NCI-H2227 treated with DMSO at 0.1 percent for 48 hours (cell line): ENCODE measurements at regions not wholly inside any gene's neighbourhood (a gene's known extent, or its start where the extent isn't known, plus 50 kb on each side); places are given as distances from the start of the nearest gene placed in this dataset.
"Not testable (repeated sequence)": the region's sequence is repeated elsewhere in the genome, so short reads cannot be mapped to it uniquely, and the experiment has no call there.

ENCODE experiments used
- DNase-seq: peaks from one replicate; lab custom pipeline; 2025; lab: John Stamatoyannopoulos, UW

GRCh38 chr16:17555176-17555575, 84.4 kb upstream of the XYLT1 start:
- no peak for DNase-seq

- no peak for DNase-seq
Measured at GRCh38 chr16:17552351-17552750, 81.6 kb upstream of the XYLT1 start.

- DNase-seq: not testable (repeated sequence)
Measured at GRCh38 chr16:17551682-17552081, 80.9 kb upstream of the XYLT1 start.

- DNase-seq: no peak
Measured at GRCh38 chr16:17548825-17549224, 78.1 kb upstream of the XYLT1 start.

GRCh38 chr16:17544785-17545184, 74.0 kb upstream of the XYLT1 start:
- DNase-seq: no peak

GRCh38 chr16:17544304-17544703, 73.5 kb upstream of the XYLT1 start:
- DNase-seq: no peak

- DNase-seq: no peak
Measured at GRCh38 chr16:17543073-17543472, 72.3 kb upstream of the XYLT1 start.

GRCh38 chr16:17541324-17541723, 70.6 kb upstream of the XYLT1 start:
- no peak for DNase-seq

- DNase-seq: no peak
Measured at GRCh38 chr16:17538927-17539326, 68.2 kb upstream of the XYLT1 start.

- no peak for DNase-seq
Measured at GRCh38 chr16:17532338-17532995, 61.7 kb upstream of the XYLT1 start.

- no peak for DNase-seq
Measured at GRCh38 chr16:17529982-17530760, 59.4 kb upstream of the XYLT1 start.

GRCh38 chr16:17526956-17527937, 56.5 kb upstream of the XYLT1 start:
- no peak for DNase-seq

- DNase-seq: no peak
Measured at GRCh38 chr16:17524656-17525055, 53.9 kb upstream of the XYLT1 start.

GRCh38 chr16:17520561-17520960, 49.8 kb upstream of the XYLT1 start:
- no peak for DNase-seq
